Progenitor cell of endocrine pancreas (in vitro differentiated cells): ENCODE measurements at regions not wholly inside any gene's neighbourhood (a gene's known extent, or its start where the extent isn't known, plus 50 kb on each side); places are given as distances from the start of the nearest gene placed in this dataset.

ENCODE experiments used
- DNase-seq: peaks from one replicate; pipeline ENCODE4 v3.0.0; 2021; ENCODE audit warnings: low spot score; ENCODE audit not compliant: unreplicated experiment
- H3K27ac Mint-ChIP-seq: 2 replicates; pipeline ENCODE4 v1.8.0; 2021; ENCODE audit warnings: mild to moderate bottlenecking, moderate library complexity, mixed read lengths
- H3K27me3 Mint-ChIP-seq: 2 replicates; pipeline ENCODE4 v1.8.0; 2021; ENCODE audit warnings: mixed read lengths
- H3K36me3 Mint-ChIP-seq: 2 replicates; pipeline ENCODE4 v1.8.0; 2022; ENCODE audit warnings: mixed read lengths; ENCODE audit not compliant: insufficient read depth
- H3K4me1 Mint-ChIP-seq: 2 replicates; pipeline ENCODE4 v1.8.0; 2021; ENCODE audit warnings: low read depth, mixed read lengths
- H3K4me3 Mint-ChIP-seq: 2 replicates; pipeline ENCODE4 v1.8.0; 2021; ENCODE audit warnings: low read depth, mild to moderate bottlenecking, moderate library complexity, mixed read lengths
- H3K9me3 Mint-ChIP-seq: 2 replicates; pipeline ENCODE4 v1.8.0; 2021; ENCODE audit warnings: low read depth, mixed read lengths
- CTCF ChIP-seq: fragments of 200-600 bp; sonication (generic); IDR thresholded peaks from one replicate; pipeline ENCODE4 v1.5.0; 2021; ENCODE audit warnings: antibody characterized with exemption, mild to moderate bottlenecking; ENCODE audit not compliant: unreplicated experiment

GRCh38 chr2:195537811-195538210 lies 119.2 kb upstream of the SLC39A10 start:
- Mint-ChIP-seq H3K9me3 (peaks cover 3% of the 10 kb centered on the region), H3K36me3 (no peaks in the 10 kb centered on the region), H3K4me3 (no peak overlapping the region), H3K27ac (no peak overlapping the region), H3K27me3 (peaks cover 42% of the 10 kb centered on the region), H3K4me1 (peaks cover 8% of the 10 kb centered on the region)
- no peak for TF ChIP-seq CTCF
- no peak for DNase-seq

GRCh38 chr2:195536906-195537305 lies 120.1 kb upstream of the SLC39A10 start:
- H3K4me1 Mint-ChIP-seq = peaks cover 14% of the 10 kb centered on the region
- TF ChIP-seq CTCF = no peak
- no peaks in the 10 kb centered on the region for H3K36me3 Mint-ChIP-seq
- H3K27ac Mint-ChIP-seq = peak overlapping the region; percentile 21
- H3K27me3 Mint-ChIP-seq = peaks cover 42% of the 10 kb centered on the region
- H3K4me3 Mint-ChIP-seq = no peak overlapping the region
- no peaks in the 10 kb centered on the region for H3K9me3 Mint-ChIP-seq
- DNase-seq = no peak

GRCh38 chr2:195535911-195536522 lies 121.0 kb upstream of the SLC39A10 start:
- H3K27me3 Mint-ChIP-seq = peaks cover 42% of the 10 kb centered on the region

GRCh38 chr2:195534971-195535370 lies 122.1 kb upstream of the SLC39A10 start:
- H3K27ac Mint-ChIP-seq = no peak overlapping the region
- no peaks in the 10 kb centered on the region for H3K36me3 Mint-ChIP-seq
- no peak for TF ChIP-seq CTCF
- peaks cover 45% of the 10 kb centered on the region for H3K27me3 Mint-ChIP-seq
- no peak for DNase-seq
- no peaks in the 10 kb centered on the region for H3K9me3 Mint-ChIP-seq
- no peak overlapping the region for H3K4me3 Mint-ChIP-seq
- peaks cover 15% of the 10 kb centered on the region for H3K4me1 Mint-ChIP-seq

More at GRCh38 chr2:195535911-195536522, 121.0 kb upstream of the SLC39A10 start:
- DNase-seq = no peak
- no peak for TF ChIP-seq CTCF
- H3K36me3 Mint-ChIP-seq = no peaks in the 10 kb centered on the region
- H3K27ac Mint-ChIP-seq = no peak overlapping the region
- H3K9me3 Mint-ChIP-seq = no peaks in the 10 kb centered on the region
- H3K4me3 Mint-ChIP-seq = no peak overlapping the region
- peaks cover 15% of the 10 kb centered on the region for H3K4me1 Mint-ChIP-seq

GRCh38 chr2:195533771-195534642 lies 123.0 kb upstream of the SLC39A10 start:
- H3K27ac Mint-ChIP-seq = peak overlapping the region; percentile 39
- no peak overlapping the region for H3K4me3 Mint-ChIP-seq
- DNase-seq = no peak
- H3K36me3 Mint-ChIP-seq = no peaks in the 10 kb centered on the region
- H3K9me3 Mint-ChIP-seq = no peaks in the 10 kb centered on the region
- H3K4me1 Mint-ChIP-seq = peaks cover 15% of the 10 kb centered on the region
- H3K27me3 Mint-ChIP-seq = peaks cover 43% of the 10 kb centered on the region
- no peak for TF ChIP-seq CTCF
